NCI-H2171 treated with DMSO at 0.1 percent for 48 hours (cell line): ENCODE measurements at regions not wholly inside any gene's neighbourhood (a gene's known extent, or its start where the extent isn't known, plus 50 kb on each side); places are given as distances from the start of the nearest gene placed in this dataset.
A peak's percentile ranks its signal among the peaks of the same experiment; 100 is the strongest.
"Not testable (repeated sequence)": the region's sequence is repeated elsewhere in the genome, so short reads cannot be mapped to it uniquely, and the experiment has no call there.

ENCODE experiments used
- DNase-seq: peaks from one replicate; lab custom pipeline; 2025; lab: John Stamatoyannopoulos, UW

- DNase-seq, result not testable (repeated sequence)
Measured at GRCh38 chr1:109857702-109858101, 52.9 kb upstream of the CSF1 start.

GRCh38 chr1:109855986-109856385 is 54.7 kb upstream of the CSF1 start:
- not testable (repeated sequence) for DNase-seq

GRCh38 chr1:109853972-109854371 is 56.7 kb upstream of the CSF1 start:
- not testable (repeated sequence) for DNase-seq

GRCh38 chr1:109852221-109853015 is 58.2 kb upstream of the CSF1 start:
- DNase-seq, result not testable (repeated sequence)

- DNase-seq, result no peak
Measured at GRCh38 chr1:109850827-109851226, 59.8 kb upstream of the CSF1 start.

GRCh38 chr1:109850194-109850593 is 60.5 kb upstream of the CSF1 start:
- no peak for DNase-seq

GRCh38 chr1:109849655-109850054 is 61.0 kb upstream of the CSF1 start:
- DNase-seq, result no peak

- no peak for DNase-seq
Measured at GRCh38 chr1:109847251-109847650, 63.4 kb upstream of the CSF1 start.

- no peak for DNase-seq
Measured at GRCh38 chr1:109846846-109847245, 63.8 kb upstream of the CSF1 start.

- no peak for DNase-seq
Measured at GRCh38 chr1:109846162-109846561, 64.5 kb upstream of the CSF1 start.

- DNase-seq, result no peak
Measured at GRCh38 chr1:109845658-109846057, 65.0 kb upstream of the CSF1 start.

GRCh38 chr1:109844609-109845008 is 66.0 kb upstream of the CSF1 start:
- no peak for DNase-seq

GRCh38 chr1:109840011-109840629 is 70.5 kb upstream of the CSF1 start:
- DNase-seq, result peak; percentile 6

- DNase-seq, result not testable (repeated sequence)
Measured at GRCh38 chr1:109839276-109839675, 71.4 kb upstream of the CSF1 start.

GRCh38 chr1:109838838-109839240 is 71.8 kb upstream of the CSF1 start:
- no peak for DNase-seq

- DNase-seq, result no peak
Measured at GRCh38 chr1:109837852-109838570, 72.6 kb upstream of the CSF1 start.

GRCh38 chr1:109835645-109836044 is 71.9 kb upstream of the EPS8L3 start:
- not testable (repeated sequence) for DNase-seq

GRCh38 chr1:109834951-109835350 is 71.2 kb upstream of the EPS8L3 start:
- DNase-seq, result no peak

- no peak for DNase-seq
Measured at GRCh38 chr1:109832945-109833344, 69.2 kb upstream of the EPS8L3 start.

GRCh38 chr1:109828756-109829505 is 65.2 kb upstream of the EPS8L3 start:
- no peak for DNase-seq

GRCh38 chr1:109827986-109828385 is 64.3 kb upstream of the EPS8L3 start:
- DNase-seq, result no peak

- no peak for DNase-seq
Measured at GRCh38 chr1:109827466-109827865, 63.7 kb upstream of the EPS8L3 start.
